ENCODE measurements at regions not wholly inside any gene's neighbourhood (a gene's known extent, or its start where the extent isn't known, plus 50 kb on each side); places are given as distances from the start of the nearest gene placed in this dataset.

DNA sequence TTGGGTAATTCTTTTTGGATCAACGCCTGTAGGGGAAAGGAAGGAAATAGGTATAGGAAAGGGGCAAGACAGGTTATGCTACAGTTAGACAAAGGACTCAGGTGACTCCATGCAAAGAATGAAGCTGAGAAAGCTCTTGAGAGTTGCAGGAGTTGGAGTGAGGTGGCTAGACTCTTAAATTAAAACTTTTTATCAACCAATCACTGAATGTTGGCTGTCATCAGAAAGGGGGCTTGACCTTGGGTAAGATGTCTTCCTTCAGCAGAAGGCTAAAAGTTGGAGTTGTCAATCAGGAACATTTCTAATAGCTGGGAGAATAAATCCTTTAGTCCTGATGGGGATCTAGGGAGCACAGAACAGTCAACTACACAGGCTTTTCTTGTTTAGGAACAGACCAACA, 595.4 kb downstream of the SLC16A7 start:
- FAIRE-seq (no peak), DNase-seq (ENCODE audit: low read depth, low spot score) (no peak)
- Histone ChIP-seq H3K9ac (ENCODE audit: control insufficient read depth, extremely low read depth, insufficient read depth, low read length) (no peak overlapping the region), H3K4me1 (ENCODE audit: control insufficient read depth, extremely low read depth, insufficient read depth, low read length) (peaks cover 6% of the 10 kb centered on the region), H3K4me2 (ENCODE audit: control insufficient read depth, extremely low read depth, insufficient read depth, low read depth, low read length) (no peak overlapping the region), H3K36me3 (ENCODE audit: control insufficient read depth in 2 of 2, extremely low read depth in 1 of 2, insufficient read depth in 2 of 2, low read length in 2 of 2) (no peaks in the 10 kb centered on the region), H3K4me3 (ENCODE audit: control insufficient read depth in 2 of 3, extremely low read depth in 1 of 3, insufficient read depth in 2 of 3, low read depth in 1 of 3, low read length in 3 of 3) (no peak overlapping the region), H3K79me2 (ENCODE audit: control insufficient read depth, insufficient read depth, low read length) (no peaks in the 10 kb centered on the region), H3K27me3 (ENCODE audit: control insufficient read depth, extremely low read depth, insufficient read depth, low read length) (no peaks in the 10 kb centered on the region), H3K9me1 (ENCODE audit: control insufficient read depth, extremely low read depth, insufficient read depth, low read length) (no peaks in the 10 kb centered on the region), H4K20me1 (ENCODE audit: control insufficient read depth, extremely low read depth, insufficient read depth, low read length) (no peaks in the 10 kb centered on the region), H2AFZ (ENCODE audit: control insufficient read depth, low read length) (no peak overlapping the region), H3K27ac (ENCODE audit: control insufficient read depth, insufficient read depth, low read length) (no peak overlapping the region), H3K9me3 (ENCODE audit: control insufficient read depth, low read depth, low read length) (no peaks in the 10 kb centered on the region)
- TF ChIP-seq, protein P1, sequence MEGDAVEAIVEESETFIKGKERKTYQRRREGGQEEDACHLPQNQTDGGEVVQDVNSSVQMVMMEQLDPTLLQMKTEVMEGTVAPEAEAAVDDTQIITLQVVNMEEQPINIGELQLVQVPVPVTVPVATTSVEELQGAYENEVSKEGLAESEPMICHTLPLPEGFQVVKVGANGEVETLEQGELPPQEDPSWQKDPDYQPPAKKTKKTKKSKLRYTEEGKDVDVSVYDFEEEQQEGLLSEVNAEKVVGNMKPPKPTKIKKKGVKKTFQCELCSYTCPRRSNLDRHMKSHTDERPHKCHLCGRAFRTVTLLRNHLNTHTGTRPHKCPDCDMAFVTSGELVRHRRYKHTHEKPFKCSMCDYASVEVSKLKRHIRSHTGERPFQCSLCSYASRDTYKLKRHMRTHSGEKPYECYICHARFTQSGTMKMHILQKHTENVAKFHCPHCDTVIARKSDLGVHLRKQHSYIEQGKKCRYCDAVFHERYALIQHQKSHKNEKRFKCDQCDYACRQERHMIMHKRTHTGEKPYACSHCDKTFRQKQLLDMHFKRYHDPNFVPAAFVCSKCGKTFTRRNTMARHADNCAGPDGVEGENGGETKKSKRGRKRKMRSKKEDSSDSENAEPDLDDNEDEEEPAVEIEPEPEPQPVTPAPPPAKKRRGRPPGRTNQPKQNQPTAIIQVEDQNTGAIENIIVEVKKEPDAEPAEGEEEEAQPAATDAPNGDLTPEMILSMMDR (optimal IDR thresholded peaks at IDR 0.05 in 1 of 3, IDR thresholded peaks at IDR 0.05 in 1 of 3, conservative IDR thresholded peaks at IDR 0.05 in 1 of 3; ENCODE audit: extremely low read depth in 1 of 3, insufficient read depth in 2 of 3, low read length in 3 of 3), result no peak
- TF ChIP-seq EZH2 (IDR thresholded peaks at IDR 0.05; ENCODE audit: low read length), result no peak
- dilution Hi-C loops (cut with MboI; ENCODE audit: extremely low pct_ligation_motif_present, low sequenced_read_pairs), result no loop called here

DNA sequence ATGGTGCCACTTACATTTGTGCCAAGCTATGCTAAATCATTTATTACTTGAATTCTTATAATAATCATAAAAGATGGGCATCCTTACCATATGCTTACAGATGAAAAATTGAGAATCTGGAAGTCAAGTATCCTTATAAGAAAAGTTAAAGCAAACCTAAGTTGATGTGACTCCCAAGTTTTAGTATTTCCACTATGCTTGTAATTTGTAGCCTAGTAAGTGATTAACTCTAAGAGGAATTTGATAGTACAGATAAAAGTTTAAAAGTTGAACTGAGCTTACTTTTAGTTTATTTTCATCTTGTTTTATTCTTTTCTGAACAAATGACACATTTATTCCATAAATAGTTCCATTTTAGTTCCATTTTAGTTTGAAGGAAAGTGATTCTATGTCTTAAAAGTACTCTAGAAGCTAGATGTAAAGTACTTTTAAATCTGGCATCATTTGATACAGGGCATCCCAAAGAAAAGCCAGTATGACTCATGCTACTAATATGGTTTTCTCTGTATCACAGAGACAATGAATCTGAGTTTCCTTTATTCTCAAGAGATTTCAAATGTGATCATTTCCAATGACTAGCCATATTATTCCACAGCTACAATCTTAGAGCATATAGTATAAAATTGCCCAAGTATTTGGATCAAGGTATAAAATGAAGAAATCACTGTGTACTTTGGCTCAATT, 596.0 kb downstream of the SLC16A7 start:
- no peaks in the 10 kb centered on the region for H4K20me1 ChIP-seq (ENCODE audit: control insufficient read depth, extremely low read depth, insufficient read depth, low read length)

More for the DNA sequence above, 596.0 kb downstream of the SLC16A7 start:
- DNase-seq (ENCODE audit: low read depth, low spot score) (no peak), FAIRE-seq (no peak)
- dilution Hi-C loops (cut with MboI; ENCODE audit: extremely low pct_ligation_motif_present, low sequenced_read_pairs), result no loop called here
- no peak for TF ChIP-seq EZH2 (IDR thresholded peaks at IDR 0.05; ENCODE audit: low read length)
- TF ChIP-seq, protein P1 (optimal IDR thresholded peaks at IDR 0.05 in 1 of 3, IDR thresholded peaks at IDR 0.05 in 1 of 3, conservative IDR thresholded peaks at IDR 0.05 in 1 of 3; ENCODE audit: extremely low read depth in 1 of 3, insufficient read depth in 2 of 3, low read length in 3 of 3), result no peak
- H3K4me1 ChIP-seq (ENCODE audit: control insufficient read depth, extremely low read depth, insufficient read depth, low read length), result peaks cover 6% of the 10 kb centered on the region
- H3K36me3 ChIP-seq (ENCODE audit: control insufficient read depth in 2 of 2, extremely low read depth in 1 of 2, insufficient read depth in 2 of 2, low read length in 2 of 2), result no peaks in the 10 kb centered on the region
- H3K9ac ChIP-seq (ENCODE audit: control insufficient read depth, extremely low read depth, insufficient read depth, low read length), result no peak overlapping the region
- no peaks in the 10 kb centered on the region for H3K27me3 ChIP-seq (ENCODE audit: control insufficient read depth, extremely low read depth, insufficient read depth, low read length)
- H2AFZ ChIP-seq (ENCODE audit: control insufficient read depth, low read length), result no peak overlapping the region
- H3K27ac ChIP-seq (ENCODE audit: control insufficient read depth, insufficient read depth, low read length), result no peak overlapping the region
- H3K79me2 ChIP-seq (ENCODE audit: control insufficient read depth, insufficient read depth, low read length), result no peaks in the 10 kb centered on the region
- H3K9me1 ChIP-seq (ENCODE audit: control insufficient read depth, extremely low read depth, insufficient read depth, low read length), result no peaks in the 10 kb centered on the region
- H3K4me3 ChIP-seq (ENCODE audit: control insufficient read depth in 2 of 3, extremely low read depth in 1 of 3, insufficient read depth in 2 of 3, low read depth in 1 of 3, low read length in 3 of 3), result no peak overlapping the region
- no peaks in the 10 kb centered on the region for H3K9me3 ChIP-seq (ENCODE audit: control insufficient read depth, low read depth, low read length)
- no peak overlapping the region for H3K4me2 ChIP-seq (ENCODE audit: control insufficient read depth, extremely low read depth, insufficient read depth, low read depth, low read length)
